ENCODE measurements at regions not wholly inside any gene's neighbourhood (a gene's known extent, or its start where the extent isn't known, plus 50 kb on each side); places are given as distances from the start of the nearest gene placed in this dataset.

GRCh38 chr3:166484470-166484869, 647.2 kb upstream of the BCHE start:
- TF ChIP-seq CTCF (IDR thresholded peaks at IDR 0.05) = no peak

DNA sequence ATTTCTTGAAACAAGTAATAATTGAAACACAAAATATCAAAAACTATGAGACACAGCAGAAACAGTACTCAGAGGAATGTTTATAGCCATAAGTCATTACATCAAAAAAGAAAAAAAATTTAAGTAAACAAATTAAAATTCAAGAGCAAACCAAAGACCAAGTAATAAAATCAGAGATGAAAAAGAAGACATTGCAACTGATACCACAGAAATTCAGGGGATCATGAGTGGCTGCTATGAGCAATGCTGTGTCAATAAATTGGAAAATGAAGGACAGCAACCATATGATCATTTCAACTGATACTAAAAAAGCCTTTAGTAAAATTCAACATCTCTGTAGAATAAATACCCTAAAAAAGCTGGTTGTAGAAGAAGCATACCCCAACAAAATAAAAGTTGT, 644.1 kb upstream of the BCHE start:
- TF ChIP-seq CTCF (IDR thresholded peaks at IDR 0.05) = no peak

DNA sequence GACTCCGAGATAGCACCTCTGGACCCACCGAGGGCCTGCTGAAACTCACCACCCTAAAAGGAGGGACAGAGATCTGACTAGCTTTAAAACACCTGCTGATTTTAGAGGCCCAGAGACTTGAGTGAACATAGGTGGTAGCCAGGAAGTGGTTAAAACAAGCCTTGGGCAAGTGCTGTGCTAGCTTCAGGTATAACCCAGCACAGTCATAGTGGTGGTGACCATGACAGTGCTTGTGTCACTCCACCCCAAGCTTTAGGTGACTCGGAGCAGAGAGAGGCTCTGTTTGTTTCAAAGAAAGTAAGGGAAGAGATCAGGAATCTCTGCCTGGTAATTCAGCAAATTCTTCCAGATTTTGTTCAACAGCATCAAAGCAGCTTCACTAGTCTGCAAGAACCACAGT, 641.1 kb upstream of the BCHE start:
- no peak for TF ChIP-seq CTCF (IDR thresholded peaks at IDR 0.05)

DNA sequence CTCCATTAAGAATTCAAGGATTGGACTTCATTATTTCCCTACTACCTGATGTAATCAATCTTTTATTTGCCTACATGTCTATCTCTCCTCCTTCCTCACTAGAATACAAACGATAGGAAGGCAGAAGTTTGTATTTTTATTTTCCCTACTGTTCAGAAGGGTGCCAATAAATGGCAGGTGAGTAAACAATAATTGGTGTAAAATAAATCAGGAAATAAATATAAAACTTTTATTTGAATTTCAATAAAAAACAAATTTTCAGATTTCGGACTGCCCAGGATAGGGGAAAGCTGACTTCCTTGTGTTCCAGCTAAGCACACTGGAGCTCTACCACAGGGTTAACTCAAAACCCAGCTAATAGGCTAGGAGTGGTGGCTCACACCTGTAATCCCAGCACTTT, 636.3 kb upstream of the BCHE start:
- TF ChIP-seq CTCF (IDR thresholded peaks at IDR 0.05) = no peak

DNA sequence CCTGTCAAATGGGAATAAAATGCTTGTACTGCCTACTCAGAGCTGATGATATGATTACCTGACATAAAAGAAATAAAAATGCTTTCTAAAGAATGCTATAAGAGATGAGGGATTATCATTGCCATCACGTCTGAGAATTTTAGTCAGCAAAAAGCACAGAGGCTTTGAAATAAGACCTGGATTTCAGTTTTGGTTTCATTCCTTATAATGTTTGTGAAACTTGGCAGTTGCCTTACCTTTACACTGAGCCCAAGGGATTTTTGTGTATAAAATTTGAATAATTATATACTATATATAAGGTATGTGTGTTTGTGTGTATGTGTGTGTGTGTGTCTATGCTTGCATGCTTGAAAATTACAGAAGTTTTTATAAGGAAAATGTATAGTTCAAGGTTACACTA, 634.8 kb upstream of the BCHE start:
- no peak for TF ChIP-seq CTCF (IDR thresholded peaks at IDR 0.05)

DNA sequence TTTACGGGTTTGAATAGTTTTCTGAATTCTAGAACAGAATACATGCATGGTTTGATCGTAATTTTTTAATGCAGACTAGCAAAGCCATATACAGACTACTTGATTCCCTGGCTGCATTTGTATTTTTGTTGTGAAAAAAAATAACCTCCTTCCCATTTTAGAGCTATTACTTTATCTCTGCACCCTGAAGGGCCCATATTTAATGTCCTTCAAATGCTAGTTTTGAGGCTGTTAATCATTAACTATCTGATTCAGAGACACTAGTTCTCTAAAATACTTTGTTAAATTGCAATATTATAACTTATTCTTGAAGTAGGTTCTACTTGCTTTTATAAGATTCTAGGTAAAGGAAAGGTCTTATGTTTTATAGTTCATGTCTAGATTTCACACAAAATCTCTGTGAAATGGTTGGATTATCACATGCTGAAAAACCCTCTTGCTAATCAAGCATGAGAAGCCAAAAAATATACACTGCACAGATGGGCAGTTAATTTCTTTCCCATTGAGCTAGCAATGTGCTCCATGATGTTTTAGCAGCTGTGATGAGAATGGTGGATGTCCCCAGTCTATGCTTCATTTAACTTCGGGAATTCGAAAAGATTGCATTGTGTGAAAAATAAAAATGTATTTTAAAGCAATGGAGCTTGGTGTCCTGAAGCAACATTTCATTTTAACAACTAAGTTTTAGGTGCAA, 634.0 kb upstream of the BCHE start:
- TF ChIP-seq CTCF (IDR thresholded peaks at IDR 0.05) = no peak

- no peak for TF ChIP-seq CTCF (IDR thresholded peaks at IDR 0.05)
Observed at GRCh38 chr3:166462891-166463470, 625.8 kb upstream of the BCHE start.

DNA sequence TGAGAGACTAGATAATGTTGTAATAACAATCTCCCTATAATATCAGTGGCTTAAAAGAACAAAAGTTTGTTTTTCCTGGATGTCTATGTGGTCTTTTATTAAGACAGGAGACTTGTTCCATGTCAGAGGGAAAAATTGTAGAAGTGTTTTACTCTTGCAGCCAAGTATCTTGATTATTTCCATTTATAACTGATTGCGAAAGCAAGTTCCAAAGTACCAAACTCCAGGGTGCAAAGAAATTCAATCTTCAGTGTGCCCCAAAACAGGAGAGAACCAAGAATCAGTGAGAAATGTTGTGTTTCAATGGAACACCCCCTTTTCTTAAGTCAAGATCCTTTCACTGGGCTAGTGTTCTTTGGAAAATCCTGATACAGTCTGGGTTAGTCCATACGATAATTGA, 624.4 kb upstream of the BCHE start:
- TF ChIP-seq CTCF (IDR thresholded peaks at IDR 0.05) = no peak

Measured in LNCAP (cell line).